ENCODE measurements at regions not wholly inside any gene's neighbourhood (a gene's known extent, or its start where the extent isn't known, plus 50 kb on each side); places are given as distances from the start of the nearest gene placed in this dataset.

GRCh38 chr14:46147452-46147851, 504.1 kb downstream of the RPL10L start:
- Histone ChIP-seq H3K27me3 (ENCODE audit: control insufficient read depth, insufficient read depth, low read length) (no peaks in the 10 kb centered on the region), H3K36me3 (ENCODE audit: control insufficient read depth, insufficient read depth, low read length) (no peaks in the 10 kb centered on the region), H3K4me3 (ENCODE audit: low read depth, low read length) (no peak overlapping the region)
- no peak for DNase-seq (ENCODE audit: low read depth)
- TF ChIP-seq CTCF (IDR thresholded peaks at IDR 0.05; ENCODE audit: insufficient read depth, low read length, poor library complexity, severe bottlenecking) = no peak

GRCh38 chr14:46147024-46147423, 504.6 kb downstream of the RPL10L start:
- Histone ChIP-seq H3K27me3 (ENCODE audit: control insufficient read depth, insufficient read depth, low read length) (no peaks in the 10 kb centered on the region), H3K4me3 (ENCODE audit: low read depth, low read length) (no peak overlapping the region), H3K36me3 (ENCODE audit: control insufficient read depth, insufficient read depth, low read length) (no peaks in the 10 kb centered on the region)
- DNase-seq (ENCODE audit: low read depth) = no peak
- no peak for TF ChIP-seq CTCF (IDR thresholded peaks at IDR 0.05; ENCODE audit: insufficient read depth, low read length, poor library complexity, severe bottlenecking)

- no peaks in the 10 kb centered on the region for H3K36me3 ChIP-seq (ENCODE audit: control insufficient read depth, insufficient read depth, low read length)
- no peak for DNase-seq (ENCODE audit: low read depth)
- TF ChIP-seq CTCF (IDR thresholded peaks at IDR 0.05; ENCODE audit: insufficient read depth, low read length, poor library complexity, severe bottlenecking) = no peak
- no peaks in the 10 kb centered on the region for H3K27me3 ChIP-seq (ENCODE audit: control insufficient read depth, insufficient read depth, low read length)
- no peak overlapping the region for H3K4me3 ChIP-seq (ENCODE audit: low read depth, low read length)
Measured at GRCh38 chr14:46140445-46140844, 511.1 kb downstream of the RPL10L start.

GRCh38 chr14:46139649-46140048, 511.9 kb downstream of the RPL10L start:
- H3K36me3 ChIP-seq (ENCODE audit: control insufficient read depth, insufficient read depth, low read length) = no peaks in the 10 kb centered on the region
- H3K4me3 ChIP-seq (ENCODE audit: low read depth, low read length) = no peak overlapping the region
- H3K27me3 ChIP-seq (ENCODE audit: control insufficient read depth, insufficient read depth, low read length) = no peaks in the 10 kb centered on the region
- no peak for DNase-seq (ENCODE audit: low read depth)
- TF ChIP-seq CTCF (IDR thresholded peaks at IDR 0.05; ENCODE audit: insufficient read depth, low read length, poor library complexity, severe bottlenecking) = no peak

GRCh38 chr14:46137786-46138185, 513.8 kb downstream of the RPL10L start:
- Histone ChIP-seq H3K27me3 (ENCODE audit: control insufficient read depth, insufficient read depth, low read length) (no peaks in the 10 kb centered on the region), H3K36me3 (ENCODE audit: control insufficient read depth, insufficient read depth, low read length) (no peaks in the 10 kb centered on the region), H3K4me3 (ENCODE audit: low read depth, low read length) (no peak overlapping the region)
- DNase-seq (ENCODE audit: low read depth) = no peak
- TF ChIP-seq CTCF (IDR thresholded peaks at IDR 0.05; ENCODE audit: insufficient read depth, low read length, poor library complexity, severe bottlenecking) = no peak

- no peaks in the 10 kb centered on the region for H3K27me3 ChIP-seq (ENCODE audit: control insufficient read depth, insufficient read depth, low read length)
- TF ChIP-seq CTCF (IDR thresholded peaks at IDR 0.05; ENCODE audit: insufficient read depth, low read length, poor library complexity, severe bottlenecking) = no peak
Measured at GRCh38 chr14:46136456-46136855, 515.1 kb downstream of the RPL10L start.

More at GRCh38 chr14:46136456-46136855, 515.1 kb downstream of the RPL10L start:
- no peak for DNase-seq (ENCODE audit: low read depth)
- Histone ChIP-seq H3K4me3 (ENCODE audit: low read depth, low read length) (no peak overlapping the region), H3K36me3 (ENCODE audit: control insufficient read depth, insufficient read depth, low read length) (no peaks in the 10 kb centered on the region)

Measured in kidney epithelial cell (primary cell).